T-cell (primary cell): ENCODE measurements at regions not wholly inside any gene's neighbourhood (a gene's known extent, or its start where the extent isn't known, plus 50 kb on each side); places are given as distances from the start of the nearest gene placed in this dataset.

Experiments used
- ATAC-seq, 4 experiments: fragments of 200-7000 bp in 3 of 4; fragments of 150-1000 bp in 1 of 4; cut with Tn5 transposase; replicated peaks in 1 of 4; 1 replicate in 3 of 4; 2 replicates in 1 of 4; pipeline ENCODE4 v1.10.0; 2021; ENCODE audit warnings: moderate library complexity in 3 of 4, mild to moderate bottlenecking in 2 of 4, moderate number of reproducible peaks in 1 of 4
- CTCF ChIA-PET, 2 donors: fragments of 300-600 bp; sonication (Branson Sonifier 250); formaldehyde crosslinking; loops; one replicate each; lab custom pipeline; 2022; ENCODE audit warnings: antibody characterized with exemption in 2 of 2; lab: Charles Lee
- POLR2A ChIA-PET, 2 donors: fragments of 300-600 bp; sonication (Branson Sonifier 250); formaldehyde crosslinking; loops; one replicate each; lab custom pipeline; 2022; ENCODE audit warnings: antibody characterized with exemption in 2 of 2; lab: Charles Lee
- DNase-seq, 35 experiments: peaks; one replicate each; pipeline versions ENCODE4 v3.0.0 to v3.0.0-alpha.2; 2013 to 2023
- H3K27ac ChIP-seq: one replicate; pipeline ENCODE4 v1.5.1; 2013; ENCODE audit warnings: low read length
- H3K27me3 ChIP-seq, 2 experiments: replicated peaks in 1 of 2; 1 replicate in 1 of 2; 2 replicates in 1 of 2; pipeline versions ENCODE4 v1.6.1 to v1.7.0; 2013; ENCODE audit warnings: low read length in 1 of 2, mixed read lengths in 1 of 2; ENCODE audit not compliant: control insufficient read depth in 2 of 2, insufficient read depth in 2 of 2; ENCODE audit errors: extremely low read depth in 1 of 2
- H3K36me3 ChIP-seq, 2 donors: 1 replicate in 1 of 2; 2 replicates in 1 of 2; pipeline versions ENCODE4 v1.6.1 to v1.7.0; 2013; ENCODE audit warnings: low read length in 1 of 2; ENCODE audit not compliant: control insufficient read depth in 2 of 2, insufficient read depth in 1 of 2; ENCODE audit errors: extremely low read depth in 1 of 2
- H3K4me1 ChIP-seq, 2 experiments: 1 replicate in 1 of 2; 2 replicates in 1 of 2; pipeline versions ENCODE4 v1.6.1 to v1.7.0; 2013; ENCODE audit warnings: low read length in 2 of 2, mixed read lengths in 1 of 2; ENCODE audit not compliant: insufficient read depth in 2 of 2, control insufficient read depth in 1 of 2; ENCODE audit errors: extremely low read depth in 1 of 2
- H3K4me3 ChIP-seq, 2 donors: 1 replicate in 1 of 2; 2 replicates in 1 of 2; pipeline versions ENCODE4 v1.5.1 to v1.7.0; 2013; ENCODE audit warnings: mild to moderate bottlenecking in 2 of 2, low read length in 1 of 2, moderate library complexity in 1 of 2; ENCODE audit not compliant: control insufficient read depth in 1 of 2; ENCODE audit errors: extremely low read depth in 1 of 2
- H3K9me3 ChIP-seq: 2 replicates; pipeline ENCODE4 v1.7.0; 2013
- H3K27ac Mint-ChIP-seq, 2 donors: one replicate each; pipeline ENCODE4 v1.8.0; 2020 to 2021; ENCODE audit warnings: mild to moderate bottlenecking in 2 of 2, mixed read lengths in 2 of 2
- H3K27me3 Mint-ChIP-seq, 2 donors: one replicate each; pipeline ENCODE4 v1.8.0; 2021 to 2022; ENCODE audit warnings: mixed read lengths in 2 of 2
- H3K36me3 Mint-ChIP-seq: one replicate; pipeline ENCODE4 v1.8.0; 2021; ENCODE audit warnings: mixed read lengths
- H3K4me1 Mint-ChIP-seq, 3 donors: one replicate each; pipeline ENCODE4 v1.8.0; 2020 to 2022; ENCODE audit warnings: mixed read lengths in 3 of 3, mild to moderate bottlenecking in 1 of 3
- H3K4me3 Mint-ChIP-seq, 3 donors: one replicate each; pipeline ENCODE4 v1.8.0; 2020 to 2022; ENCODE audit warnings: mild to moderate bottlenecking in 3 of 3, mixed read lengths in 3 of 3, moderate library complexity in 3 of 3
- H3K9me3 Mint-ChIP-seq, 3 donors: one replicate each; pipeline ENCODE4 v1.8.0; 2020 to 2022; ENCODE audit warnings: mixed read lengths in 3 of 3
- WGBS: methylation state at CpG from one replicate; pipeline ENCODE4 v1.1.5; 2013; ENCODE audit warnings: missing lambda C conversion rate; ENCODE audit not compliant: insufficient coverage; 5-methylcytosine and 5-hydroxymethylcytosine counted together

- H3K27ac ChIP-seq: no peak overlapping the region
- Mint-ChIP-seq H3K27ac (no peak overlapping the region), H3K27me3 (peaks cover 39 to 49% of the 10 kb centered on the region in 2 donors), H3K4me3 (peak overlapping the region; percentile 78 to 83 (median 79)), H3K36me3 (peaks cover 4% of the 10 kb centered on the region), H3K9me3 (no peaks in the 10 kb centered on the region), H3K4me1 (peaks cover 7 to 19% (median 15%) of the 10 kb centered on the region in 3 donors)
- H3K9me3 ChIP-seq: no peaks in the 10 kb centered on the region
- H3K4me1 ChIP-seq: peaks cover 5 to 18% of the 10 kb centered on the region in 2 experiments
- H3K4me3 ChIP-seq: peak overlapping the region; percentile 47 to 89
- ChIA-PET CTCF (interaction anchor here (0.6 kb wide), 2 partner anchors 11 to 318 kb away, joined by 3 to 4 read pairs; no protein-coding TSS in a partner anchor), POLR2A (no interaction called here)
- WGBS: 13% methylated on average over 23 of the region's 33 CpGs
- no peaks in the 10 kb centered on the region for H3K36me3 ChIP-seq
- ATAC-seq: peak in 1 of 4 experiments; percentile 18
- DNase-seq: no peak
- peaks cover 6 to 56% of the 10 kb centered on the region in 2 experiments for H3K27me3 ChIP-seq
Observed at GRCh38 chr13:99894840-99895443, 76.6 kb downstream of the ZIC5 start.

DNA sequence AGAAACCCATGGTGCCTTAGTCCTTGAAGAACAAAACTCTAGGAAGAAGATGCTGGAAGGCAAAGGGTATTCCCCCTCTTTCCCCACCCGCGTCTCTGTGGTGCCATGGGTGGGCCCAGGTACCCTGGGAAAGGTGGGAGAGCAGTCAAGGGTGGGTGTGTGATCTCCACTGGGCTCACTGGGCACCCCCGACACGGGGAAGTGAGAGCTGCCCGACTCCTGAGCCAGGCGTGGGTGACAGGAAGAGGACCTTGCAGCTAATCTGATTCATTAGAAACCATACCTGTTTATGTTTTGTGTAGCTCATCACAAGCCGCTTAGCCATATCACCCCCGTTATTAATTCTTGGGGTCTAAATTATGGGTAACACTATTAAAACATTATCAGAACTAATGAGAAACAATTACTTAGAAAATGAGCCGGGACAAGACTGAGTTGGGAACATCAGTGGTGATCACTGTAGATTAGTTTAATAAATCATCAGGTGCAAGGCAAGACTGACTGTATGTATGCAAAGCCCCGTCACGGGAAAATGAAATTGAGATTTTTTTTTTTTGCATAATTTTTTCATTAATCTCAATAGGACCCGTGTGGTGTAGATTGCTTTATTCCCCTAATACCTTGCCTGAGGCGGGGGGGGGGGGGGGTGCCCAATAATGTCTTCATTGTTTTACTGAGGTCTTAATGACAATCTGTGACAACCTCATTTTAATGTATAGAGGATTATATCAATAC, 77.3 kb downstream of the ZIC5 start:
- ATAC-seq (no peak), DNase-seq (no peak)
- H3K4me3 ChIP-seq: peak overlapping the region; percentile 47 to 89
- H3K36me3 ChIP-seq: no peaks in the 10 kb centered on the region
- peaks cover 5 to 18% of the 10 kb centered on the region in 2 experiments for H3K4me1 ChIP-seq
- WGBS: no CpG with 5 or more reads among the region's 13 CpGs
- CTCF ChIA-PET: no interaction called here
- H3K27ac Mint-ChIP-seq: no peak overlapping the region
- peaks cover 38 to 47% of the 10 kb centered on the region in 2 donors for H3K27me3 Mint-ChIP-seq
- H3K4me3 Mint-ChIP-seq: peak overlapping the region; percentile 78 to 83 (median 79)
- peaks cover 6 to 52% of the 10 kb centered on the region in 2 experiments for H3K27me3 ChIP-seq
- H3K27ac ChIP-seq: no peak overlapping the region
- H3K4me1 Mint-ChIP-seq: peaks cover 7 to 19% (median 15%) of the 10 kb centered on the region in 3 donors
- H3K36me3 Mint-ChIP-seq: peaks cover 4% of the 10 kb centered on the region
- POLR2A ChIA-PET: no interaction called here
- H3K9me3 ChIP-seq: no peaks in the 10 kb centered on the region
- H3K9me3 Mint-ChIP-seq: no peaks in the 10 kb centered on the region

DNA sequence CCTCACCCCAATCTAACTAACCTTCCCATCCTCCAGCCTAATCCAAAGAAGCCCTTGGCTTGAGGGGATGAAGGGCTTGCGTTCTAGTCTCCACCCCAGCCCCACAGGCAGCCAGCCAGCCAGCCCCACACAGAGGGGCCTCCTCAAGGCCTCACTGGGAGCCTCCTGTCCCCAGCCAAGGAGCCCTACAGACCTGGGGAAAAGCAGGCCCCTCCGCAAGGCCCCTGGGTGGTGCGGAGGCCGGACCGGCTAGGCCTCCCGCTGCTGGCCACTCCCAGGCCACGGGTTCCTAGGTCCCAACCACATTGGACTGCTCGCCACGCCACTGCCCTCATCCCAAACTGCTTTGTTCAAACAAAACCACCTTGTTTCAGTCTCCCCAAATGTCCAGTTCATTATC, 78.0 kb downstream of the ZIC5 start:
- no peak overlapping the region for H3K27ac ChIP-seq
- Mint-ChIP-seq H3K27ac (no peak overlapping the region), H3K4me1 (peaks cover 7 to 19% (median 15%) of the 10 kb centered on the region in 3 donors), H3K36me3 (peaks cover 4% of the 10 kb centered on the region), H3K9me3 (no peaks in the 10 kb centered on the region), H3K4me3 (peak overlapping the region in 1 of 3 donors; percentile 83), H3K27me3 (peaks cover 30 to 40% of the 10 kb centered on the region in 2 donors)
- CTCF ChIA-PET: no interaction called here
- H3K9me3 ChIP-seq: no peaks in the 10 kb centered on the region
- H3K4me1 ChIP-seq: peaks cover 5 to 18% of the 10 kb centered on the region in 2 experiments
- POLR2A ChIA-PET: no interaction called here
- H3K36me3 ChIP-seq: no peaks in the 10 kb centered on the region
- H3K4me3 ChIP-seq: no peak overlapping the region
- H3K27me3 ChIP-seq: peaks cover 5 to 47% of the 10 kb centered on the region in 2 experiments
- 79% methylated on average over 2 of the region's 9 CpGs for WGBS
- ATAC-seq (no peak), DNase-seq (no peak)

GRCh38 chr13:99892866-99893504, 78.6 kb downstream of the ZIC5 start:
- ChIA-PET POLR2A (no interaction called here), CTCF (interaction anchor here in 1 of 2 donors (0.6 to 1.0 kb wide), 2 partner anchors 237 to 1289 kb away, joined by 4 read pairs; no protein-coding TSS in a partner anchor)
- Histone ChIP-seq H3K27me3 (peaks cover 4 to 44% of the 10 kb centered on the region in 2 experiments), H3K27ac (no peak overlapping the region), H3K4me3 (no peak overlapping the region), H3K4me1 (peaks cover 5 to 18% of the 10 kb centered on the region in 2 experiments), H3K9me3 (no peaks in the 10 kb centered on the region), H3K36me3 (no peaks in the 10 kb centered on the region)
- WGBS: 90% methylated on average over 9 of the region's 17 CpGs
- ATAC-seq: no peak
- H3K4me1 Mint-ChIP-seq: peaks cover 7 to 19% (median 15%) of the 10 kb centered on the region in 3 donors
- peaks cover 4% of the 10 kb centered on the region for H3K36me3 Mint-ChIP-seq
- H3K9me3 Mint-ChIP-seq: no peaks in the 10 kb centered on the region
- DNase-seq: no peak
- H3K4me3 Mint-ChIP-seq: no peak overlapping the region
- H3K27me3 Mint-ChIP-seq: peaks cover 25 to 34% of the 10 kb centered on the region in 2 donors
- no peak overlapping the region for H3K27ac Mint-ChIP-seq

GRCh38 chr13:99892196-99892613, 79.4 kb downstream of the ZIC5 start:
- H3K27me3 Mint-ChIP-seq: peaks cover 18 to 27% of the 10 kb centered on the region in 2 donors
- H3K27ac ChIP-seq: no peak overlapping the region
- 80% methylated on average over 1 of the region's 8 CpGs for WGBS
- no peak overlapping the region for H3K27ac Mint-ChIP-seq
- ATAC-seq (no peak), DNase-seq (no peak)
- no peaks in the 10 kb centered on the region for H3K9me3 Mint-ChIP-seq
- peaks cover 4% of the 10 kb centered on the region for H3K36me3 Mint-ChIP-seq
- H3K27me3 ChIP-seq: peaks cover 4 to 38% of the 10 kb centered on the region in 2 experiments
- ChIA-PET CTCF (interaction anchor here (0.6 to 1.0 kb wide), 3 partner anchors 24 to 1290 kb away, joined by 3 to 4 read pairs (median 4); no protein-coding TSS in a partner anchor), POLR2A (no interaction called here)
- peaks cover 5 to 18% of the 10 kb centered on the region in 2 experiments for H3K4me1 ChIP-seq
- no peak overlapping the region for H3K4me3 Mint-ChIP-seq
- no peaks in the 10 kb centered on the region for H3K9me3 ChIP-seq
- peaks cover 7 to 19% (median 15%) of the 10 kb centered on the region in 3 donors for H3K4me1 Mint-ChIP-seq
- no peak overlapping the region for H3K4me3 ChIP-seq
- no peaks in the 10 kb centered on the region for H3K36me3 ChIP-seq

DNA sequence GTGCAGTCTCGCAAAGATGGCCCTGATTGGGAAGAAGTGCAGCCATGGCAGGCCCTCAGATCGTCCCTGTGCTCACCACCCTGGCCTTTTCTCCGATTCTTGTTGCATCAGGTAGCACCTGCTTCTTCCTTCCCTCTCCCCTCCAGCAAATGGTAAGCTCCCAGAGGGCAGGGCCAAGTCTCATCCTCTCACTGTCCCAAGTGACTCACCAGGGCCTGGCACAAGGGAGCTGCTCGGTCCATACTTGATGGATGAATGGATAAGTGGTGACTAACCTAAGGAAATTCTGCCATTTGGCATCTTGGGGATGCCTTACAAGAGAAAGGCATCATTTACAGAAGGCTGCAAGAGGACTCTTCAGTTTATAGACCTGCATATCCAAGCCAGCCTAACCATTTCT, 84.9 kb downstream of the ZIC5 start:
- no peaks in the 10 kb centered on the region for H3K27me3 Mint-ChIP-seq
- no peak for ATAC-seq
- Histone ChIP-seq H3K36me3 (no peaks in the 10 kb centered on the region), H3K4me1 (no peaks in the 10 kb centered on the region), H3K4me3 (no peak overlapping the region), H3K27ac (no peak overlapping the region), H3K9me3 (no peaks in the 10 kb centered on the region), H3K27me3 (no peaks in the 10 kb centered on the region)
- WGBS: 93% methylated on average over 2 of the region's 4 CpGs
- no peak overlapping the region for H3K4me3 Mint-ChIP-seq
- DNase-seq: no peak
- H3K36me3 Mint-ChIP-seq: peaks cover 6% of the 10 kb centered on the region
- no peaks in the 10 kb centered on the region for H3K4me1 Mint-ChIP-seq
- H3K9me3 Mint-ChIP-seq: no peaks in the 10 kb centered on the region
- no peak overlapping the region for H3K27ac Mint-ChIP-seq
- ChIA-PET POLR2A (interaction anchor here in 1 of 2 donors (0.6 kb wide), 1 partner anchor 687 kb away, joined by 4 read pairs; no protein-coding TSS in a partner anchor), CTCF (interaction anchor here in 1 of 2 donors (0.6 kb wide), 1 partner anchor 440 kb away, joined by 5 read pairs; no protein-coding TSS in a partner anchor)
